Ishikawa (cell line): ENCODE measurements at regions not wholly inside any gene's neighbourhood (a gene's known extent, or its start where the extent isn't known, plus 50 kb on each side); places are given as distances from the start of the nearest gene placed in this dataset.

Experiments used
- CREB1 ChIP-seq: IDR thresholded peaks from 2 replicates; pipeline ENCODE4 v1.6.1; 2012; ENCODE audit warnings: low read depth
- EP300 ChIP-seq: IDR thresholded peaks from 2 replicates; pipeline ENCODE4 v1.6.1; 2012; ENCODE audit warnings: borderline replicate concordance
- RAD21 ChIP-seq: IDR thresholded peaks from 2 replicates; pipeline ENCODE4 v1.6.1; 2012; ENCODE audit warnings: low read depth
- YY1 ChIP-seq: IDR thresholded peaks from 2 replicates; pipeline ENCODE4 v1.6.1; 2012; ENCODE audit warnings: low read depth
- TF ChIP-seq, protein P1 (sequence below): IDR thresholded peaks from 2 replicates; pipeline ENCODE4 v1.6.1; 2012
- TF ChIP-seq, protein P2 (sequence below): IDR thresholded peaks from 2 replicates; pipeline ENCODE4 v1.6.1; 2012

DNA sequence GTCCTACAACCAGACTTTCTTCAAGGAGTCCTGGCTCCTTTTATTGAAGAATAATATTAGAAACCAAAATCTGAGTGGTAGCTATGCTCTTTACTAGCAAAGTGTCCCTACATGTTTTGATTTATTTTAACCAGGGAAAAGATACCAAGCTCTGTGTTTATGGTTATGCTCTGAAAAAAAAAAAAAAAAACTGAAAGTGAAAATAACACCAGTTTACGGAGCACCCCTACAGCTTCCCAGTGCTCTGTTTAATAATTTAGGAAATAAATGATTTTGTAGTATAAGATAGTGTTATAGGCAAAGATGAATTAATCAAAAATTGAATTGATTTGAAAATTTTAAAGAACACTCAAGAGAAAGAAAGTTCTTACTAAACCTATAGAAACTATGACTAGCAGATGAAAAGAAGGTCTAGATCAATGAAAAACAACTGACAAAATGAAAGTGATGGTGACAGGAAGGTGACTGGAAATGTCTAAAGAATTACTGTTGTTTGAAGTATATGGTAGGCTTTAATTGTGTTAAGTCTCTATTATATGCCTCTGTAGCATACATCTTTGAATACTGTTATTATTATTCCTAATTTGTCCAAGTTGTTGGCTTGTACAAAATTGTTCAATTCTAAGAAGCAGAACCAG lies 1698.4 kb upstream of the PCDH10 start:
- TF ChIP-seq RAD21 (no peak), CREB1 (no peak), YY1 (no peak), EP300 (no peak)
- TF ChIP-seq, protein P1, sequence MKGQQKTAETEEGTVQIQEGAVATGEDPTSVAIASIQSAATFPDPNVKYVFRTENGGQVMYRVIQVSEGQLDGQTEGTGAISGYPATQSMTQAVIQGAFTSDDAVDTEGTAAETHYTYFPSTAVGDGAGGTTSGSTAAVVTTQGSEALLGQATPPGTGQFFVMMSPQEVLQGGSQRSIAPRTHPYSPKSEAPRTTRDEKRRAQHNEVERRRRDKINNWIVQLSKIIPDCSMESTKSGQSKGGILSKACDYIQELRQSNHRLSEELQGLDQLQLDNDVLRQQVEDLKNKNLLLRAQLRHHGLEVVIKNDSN, result no peak
- TF ChIP-seq, protein P2, sequence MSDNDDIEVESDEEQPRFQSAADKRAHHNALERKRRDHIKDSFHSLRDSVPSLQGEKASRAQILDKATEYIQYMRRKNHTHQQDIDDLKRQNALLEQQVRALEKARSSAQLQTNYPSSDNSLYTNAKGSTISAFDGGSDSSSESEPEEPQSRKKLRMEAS, result no peak
